NCI-H2107 (cell line): ENCODE measurements at regions not wholly inside any gene's neighbourhood (a gene's known extent, or its start where the extent isn't known, plus 50 kb on each side); places are given as distances from the start of the nearest gene placed in this dataset.
"Not testable (repeated sequence)": the region's sequence is repeated elsewhere in the genome, so short reads cannot be mapped to it uniquely, and the experiment has no call there.

Experiments
- DNase-seq: peaks from one replicate; lab custom pipeline; 2025; lab: John Stamatoyannopoulos, UW

DNA sequence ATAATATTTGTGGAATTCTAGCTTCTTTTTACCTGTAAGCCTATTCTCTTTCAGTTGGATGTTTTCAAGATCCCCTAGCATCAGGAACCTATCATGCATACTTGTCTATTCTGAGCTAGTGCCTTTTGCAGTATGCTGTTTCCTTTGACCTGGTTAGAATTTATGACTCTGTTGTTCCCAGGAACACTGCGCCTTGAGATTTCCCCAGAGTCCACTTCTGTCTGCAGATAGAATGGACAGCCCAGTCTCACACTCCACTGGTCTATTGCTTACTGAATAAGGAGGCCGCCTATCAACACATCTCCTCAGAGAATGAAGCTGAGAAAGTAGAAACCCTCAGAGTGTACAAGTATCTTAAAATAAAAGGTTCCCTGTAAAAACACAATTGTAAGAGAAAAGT lies 465.1 kb upstream of the GALNTL6 start:
- no peak for DNase-seq

DNA sequence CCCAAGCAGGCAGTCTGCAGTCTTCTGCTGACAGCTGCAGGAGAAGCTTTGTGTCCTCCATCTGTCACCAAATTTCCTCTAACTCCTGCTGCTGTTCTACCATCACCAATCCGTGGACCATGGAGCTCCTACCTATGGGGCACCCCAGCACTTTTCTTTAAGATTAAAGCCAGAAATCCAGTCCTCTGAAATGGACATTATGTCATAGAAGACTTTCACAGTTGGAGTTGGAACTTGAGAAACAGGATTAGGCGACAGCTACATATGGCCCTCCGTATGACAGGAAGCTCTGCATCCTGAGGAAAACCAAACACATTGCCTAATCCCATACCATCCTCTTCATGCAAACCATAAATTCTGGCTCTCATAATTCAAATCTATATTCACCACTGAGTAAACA lies 470.6 kb upstream of the GALNTL6 start:
- DNase-seq: no peak

DNA sequence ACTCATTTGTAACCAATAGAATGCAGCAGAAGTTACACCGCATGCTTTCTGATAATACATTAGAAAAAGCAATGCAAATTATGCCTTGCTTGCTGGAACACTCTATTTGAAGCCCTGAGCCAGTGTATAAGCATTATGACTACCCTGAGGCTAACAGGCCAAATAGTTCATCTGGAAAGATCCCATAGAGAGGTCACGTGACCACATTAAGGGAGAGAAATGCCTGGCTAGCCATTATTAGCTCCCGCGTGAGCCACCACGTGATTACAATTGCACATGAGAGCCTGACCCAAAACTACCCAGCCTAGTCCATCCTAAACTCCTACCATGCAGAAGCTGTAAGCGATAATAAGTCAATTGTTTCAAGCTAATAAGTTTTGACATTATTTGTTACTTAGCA lies 472.9 kb upstream of the GALNTL6 start:
- no peak for DNase-seq

DNA sequence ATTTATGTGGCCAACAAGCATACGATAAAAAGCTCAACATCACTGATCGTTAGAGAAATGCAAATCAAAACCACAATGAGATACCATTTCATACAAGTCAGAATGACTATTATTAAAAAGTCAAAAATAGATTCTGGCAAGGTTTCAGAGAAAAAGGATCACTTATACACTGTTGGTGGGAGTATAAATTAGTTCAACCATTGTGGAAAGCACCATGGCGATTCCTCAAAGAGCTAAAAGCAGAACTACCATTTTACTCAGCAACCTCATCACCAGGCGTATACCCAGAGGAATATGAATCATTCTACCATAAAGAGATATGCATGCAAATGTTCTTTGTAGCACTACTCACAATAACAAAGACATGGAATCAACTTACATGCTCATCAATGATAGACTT lies 478.7 kb upstream of the GALNTL6 start:
- no peak for DNase-seq

DNA sequence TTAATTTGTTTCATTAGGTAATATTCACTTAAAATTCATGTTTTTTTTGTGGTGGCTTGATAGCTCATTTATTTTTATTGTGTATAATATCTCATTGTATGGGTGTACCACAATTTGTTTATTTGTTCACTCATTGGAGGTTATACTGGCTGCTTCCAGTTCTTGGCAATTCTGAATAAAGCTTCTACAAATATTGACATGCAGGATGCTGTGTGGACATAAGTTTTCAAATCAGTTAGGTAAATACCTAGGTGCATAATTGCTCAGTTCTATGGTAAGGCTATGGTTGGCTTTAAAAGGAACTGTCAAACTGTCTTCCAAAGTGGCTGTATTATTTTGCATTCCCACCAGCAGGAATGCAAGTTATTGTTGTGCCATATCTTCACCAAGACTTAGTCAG lies 504.5 kb upstream of the GALNTL6 start:
- DNase-seq: no peak

DNA sequence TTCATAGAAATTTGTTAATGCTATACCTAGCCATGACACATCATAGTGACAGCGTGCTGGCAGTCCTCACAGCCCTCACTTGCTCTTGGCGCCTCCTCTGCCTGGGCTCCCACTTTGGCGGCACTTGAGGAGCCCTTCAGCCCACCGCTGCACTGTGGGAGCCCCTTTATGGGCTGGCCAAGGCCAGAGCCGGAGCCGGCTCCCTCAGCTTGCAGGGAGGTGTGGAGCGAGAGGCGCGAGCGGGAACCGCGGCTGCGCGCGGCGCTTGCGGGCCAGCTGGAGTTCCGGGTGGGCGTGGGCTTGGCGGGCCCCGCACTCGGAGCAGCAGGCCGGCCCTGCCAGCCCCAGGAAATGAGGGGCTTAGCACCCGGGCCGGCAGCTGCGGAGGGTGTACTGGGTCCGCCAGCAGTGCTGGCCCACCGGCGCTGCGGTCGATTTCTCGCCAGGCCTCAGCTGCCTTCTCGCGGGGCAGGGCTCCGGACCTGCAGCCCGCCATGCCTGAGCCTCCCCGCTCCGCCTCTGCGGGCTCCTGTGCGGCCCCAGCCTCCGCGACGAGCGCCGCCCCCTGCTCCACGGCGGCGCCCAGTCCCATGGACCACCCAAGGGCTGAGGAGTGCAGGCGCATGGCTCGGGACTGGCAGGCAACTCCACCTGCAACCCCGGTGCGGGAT lies 515.0 kb upstream of the GALNTL6 start:
- not testable (repeated sequence) for DNase-seq

DNA sequence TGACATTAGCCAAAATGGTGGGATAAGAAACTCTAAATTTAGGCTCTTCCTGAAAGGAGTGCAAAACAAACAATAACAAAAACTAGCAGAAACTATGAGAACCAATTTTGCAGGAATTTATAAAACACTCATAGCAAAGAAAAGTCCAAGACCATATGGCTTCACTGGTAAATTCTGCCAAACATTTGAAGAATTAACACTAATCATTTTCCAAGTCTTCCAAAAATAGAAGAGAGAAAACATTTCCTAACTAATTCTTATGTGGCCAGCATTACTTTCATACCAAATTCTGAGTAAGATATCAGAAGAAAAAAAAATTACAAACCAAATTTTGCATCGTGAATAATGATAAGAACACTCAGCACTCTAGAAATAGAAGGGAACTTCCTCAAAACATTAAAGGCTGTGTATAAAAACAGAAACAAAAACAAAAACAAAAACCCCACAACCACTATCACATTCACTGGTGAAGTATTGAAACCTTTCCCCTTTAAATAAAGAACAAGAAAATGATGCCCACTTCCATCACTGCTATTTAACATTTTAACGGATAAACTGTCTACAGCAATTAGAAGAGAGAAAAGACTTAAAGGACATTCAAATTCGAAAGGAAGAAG lies 524.3 kb upstream of the GALNTL6 start:
- DNase-seq: no peak

DNA sequence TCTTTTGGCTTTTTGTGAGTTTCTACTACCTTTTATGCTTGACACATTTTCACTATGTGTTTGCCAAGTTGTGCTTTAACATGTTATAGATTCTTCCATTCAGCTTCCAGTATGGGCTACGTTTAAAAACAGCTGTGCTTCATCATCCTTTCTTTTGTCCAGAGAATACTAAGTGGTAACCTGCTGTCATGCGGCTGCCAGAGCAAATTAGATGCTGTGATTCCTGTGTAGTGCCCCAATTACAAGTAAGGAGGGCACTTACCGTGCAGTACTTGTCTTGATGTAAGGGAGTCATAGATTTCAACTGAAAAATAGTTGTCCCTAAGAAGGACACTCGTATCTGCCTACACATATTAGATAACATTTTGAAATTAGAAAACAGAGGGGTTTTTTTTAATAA lies 531.8 kb upstream of the GALNTL6 start:
- DNase-seq: no peak

DNA sequence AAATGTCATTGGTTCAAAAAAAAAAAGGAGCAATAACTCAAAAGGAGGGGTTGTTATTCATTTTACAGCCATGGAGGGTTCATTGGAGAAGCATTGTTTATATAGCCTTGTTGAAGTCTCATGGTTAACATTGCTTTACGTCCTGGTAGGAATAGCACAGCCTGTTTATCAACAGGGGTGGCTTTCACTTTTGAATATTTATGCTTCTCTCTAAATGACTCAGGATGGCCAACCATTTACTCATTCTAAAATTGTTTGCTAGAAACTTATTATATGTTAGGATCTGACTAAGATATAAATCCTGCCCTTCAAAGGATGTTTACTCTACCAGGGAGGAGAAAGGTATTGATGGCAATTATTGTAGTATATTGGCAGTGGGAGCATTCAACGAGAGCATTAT lies 534.1 kb upstream of the GALNTL6 start:
- no peak for DNase-seq

DNA sequence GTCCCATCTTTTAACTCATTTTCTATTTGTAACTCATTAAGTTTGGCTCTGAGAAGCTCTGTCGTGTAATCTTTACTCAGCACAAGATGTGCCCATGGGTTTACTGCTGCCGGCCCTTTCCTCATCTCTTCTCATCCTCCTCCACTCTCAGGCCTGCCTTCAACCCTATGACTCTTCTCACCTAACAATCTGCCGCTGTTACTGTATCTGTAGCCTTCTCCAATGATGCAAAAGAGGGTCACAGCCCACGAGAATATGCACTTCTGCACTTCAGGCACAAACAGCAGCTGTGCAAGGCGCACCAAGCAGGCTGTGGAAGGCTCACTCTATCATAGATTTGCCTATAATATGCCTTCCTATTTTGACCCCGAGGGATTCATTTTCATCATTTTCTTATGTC lies 546.5 kb upstream of the GALNTL6 start:
- DNase-seq: no peak

DNA sequence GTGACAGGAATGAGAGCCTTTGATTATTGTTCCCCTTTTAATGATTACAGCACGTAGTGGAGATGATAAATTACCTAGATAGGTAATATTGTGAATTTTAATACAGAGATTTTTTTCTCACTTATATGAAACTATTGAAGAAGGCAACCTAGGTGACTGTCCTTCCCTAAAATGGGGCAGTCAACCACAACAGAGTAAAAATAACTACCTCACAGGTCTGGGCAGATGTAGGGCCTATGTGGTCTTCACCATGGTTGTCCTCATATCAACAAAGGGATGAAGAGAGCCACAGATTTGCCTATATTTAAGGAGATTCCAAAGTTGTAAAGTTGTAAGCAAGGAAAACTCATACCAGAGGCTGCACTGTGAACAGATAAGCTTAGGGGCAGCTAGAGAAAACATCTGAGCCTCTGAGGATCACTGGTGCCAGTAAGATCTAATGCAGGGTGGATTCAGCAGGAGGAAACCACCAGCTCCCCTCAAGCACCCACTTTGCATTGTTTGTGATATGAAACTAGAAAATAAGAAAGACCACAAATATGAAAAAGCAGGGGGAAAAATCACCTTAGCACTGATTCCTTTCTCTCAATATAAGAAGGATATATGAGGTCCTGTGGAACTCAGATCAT lies 547.9 kb upstream of the GALNTL6 start:
- DNase-seq: no peak

DNA sequence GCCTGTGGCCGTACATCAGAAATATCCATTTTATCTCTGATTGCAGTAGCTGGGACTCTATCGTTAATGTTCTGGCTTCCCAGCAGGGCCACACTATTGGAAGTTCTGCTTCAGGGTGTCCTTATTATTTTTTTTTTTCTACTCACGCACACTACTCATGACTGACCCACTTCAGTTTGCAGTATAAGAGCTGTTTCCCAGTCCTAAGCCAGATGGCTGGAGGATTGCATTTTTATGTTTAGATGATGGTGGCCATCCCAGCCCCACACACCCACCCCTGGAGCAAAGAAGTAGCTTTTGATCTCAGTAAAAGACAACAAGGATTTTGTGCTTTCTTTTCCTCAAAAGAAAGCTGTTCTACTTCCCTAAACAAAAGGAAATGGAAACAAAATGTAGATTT lies 557.0 kb upstream of the GALNTL6 start:
- no peak for DNase-seq

DNA sequence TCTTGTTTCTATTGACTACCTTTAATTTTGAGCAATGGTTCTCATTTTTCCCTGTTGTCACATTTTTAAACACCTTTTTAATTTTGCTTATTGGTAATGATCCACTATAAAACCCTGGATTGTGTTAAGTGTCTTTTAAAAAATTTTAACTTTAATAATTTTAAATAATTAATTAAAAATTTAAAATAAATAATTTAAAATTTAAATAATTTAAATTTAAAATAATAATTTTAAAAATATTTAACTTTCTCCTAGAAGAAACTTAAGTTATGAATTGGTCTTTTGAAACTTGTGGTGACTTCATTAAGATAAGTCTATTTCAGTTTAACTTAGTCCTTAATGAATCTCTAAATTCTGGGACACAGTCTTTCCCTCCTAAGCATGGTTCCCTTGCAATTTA lies 566.3 kb upstream of the GALNTL6 start:
- no peak for DNase-seq

DNA sequence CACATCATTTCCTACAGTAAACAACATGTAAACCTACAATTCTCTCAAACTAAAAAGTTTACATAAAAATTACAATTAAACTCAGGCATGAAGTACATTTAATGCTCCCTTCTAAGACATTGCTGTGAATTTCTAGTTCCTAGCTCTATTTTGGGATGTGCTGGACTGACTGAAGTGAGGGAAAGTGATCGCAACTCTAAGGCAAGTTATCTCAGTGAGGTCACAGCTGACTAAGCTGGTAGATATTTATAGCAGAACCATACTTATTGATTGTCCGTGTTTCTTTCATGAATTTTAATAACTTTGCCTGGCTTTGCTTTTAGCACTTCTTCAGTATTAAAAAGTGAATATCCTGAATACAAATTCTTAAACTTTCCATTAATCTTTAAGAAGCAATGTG lies 570.4 kb upstream of the GALNTL6 start:
- no peak for DNase-seq

DNA sequence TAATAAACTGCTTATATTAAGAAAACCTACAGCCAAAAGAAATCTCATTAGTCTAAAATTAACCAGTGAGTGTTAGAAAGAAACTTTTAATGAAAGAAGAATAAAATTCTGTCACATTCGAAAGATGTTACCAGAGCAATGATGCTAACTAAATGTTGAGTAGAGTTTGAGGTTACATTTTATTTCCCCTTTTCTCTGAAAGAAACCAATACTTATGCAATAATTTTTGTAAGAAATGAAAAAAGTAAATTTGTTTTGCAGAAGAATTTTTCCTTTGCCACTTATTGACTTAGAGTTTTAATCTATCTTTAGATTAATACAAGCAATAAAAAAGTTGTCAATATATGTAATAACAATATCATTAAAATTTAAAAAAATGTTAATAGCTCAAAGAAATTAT lies 574.0 kb upstream of the GALNTL6 start:
- no peak for DNase-seq

DNA sequence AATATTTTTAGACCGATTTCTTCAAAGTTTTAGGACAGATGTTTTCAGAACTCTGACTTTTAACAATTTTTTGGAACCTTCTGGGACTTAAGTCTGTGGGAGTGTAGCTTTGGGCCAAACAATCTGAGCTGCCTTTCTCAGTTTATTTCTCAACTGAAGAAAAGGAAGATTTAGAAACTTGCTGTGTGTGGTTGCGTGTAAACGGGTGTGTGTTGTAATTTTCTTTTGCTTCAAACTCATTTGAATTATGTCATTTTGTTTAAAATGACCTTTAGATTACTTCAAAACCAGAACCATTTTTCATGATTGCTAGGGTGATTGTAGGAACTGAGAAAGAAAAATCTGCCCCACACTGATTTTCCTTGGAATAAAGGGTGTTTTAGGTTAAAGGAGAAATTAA lies 577.7 kb upstream of the GALNTL6 start:
- no peak for DNase-seq

DNA sequence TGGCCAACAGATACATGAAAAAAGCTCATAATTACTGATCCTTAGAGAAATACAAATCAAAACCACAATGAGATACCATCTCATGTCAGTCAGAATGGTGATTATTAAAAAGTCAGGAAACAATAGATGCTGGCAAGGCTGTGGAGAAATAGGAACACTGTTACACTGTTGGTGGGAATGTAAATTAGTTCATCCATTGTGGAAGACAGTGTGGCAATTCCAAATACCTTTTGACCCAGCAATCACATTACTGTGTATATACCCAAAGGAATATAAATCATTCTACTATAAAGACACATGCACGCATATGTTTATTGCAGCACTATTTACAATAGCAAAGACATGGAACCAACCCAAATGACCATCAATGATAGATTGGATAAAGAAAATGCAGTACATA lies 583.9 kb upstream of the GALNTL6 start:
- DNase-seq: not testable (repeated sequence)

DNA sequence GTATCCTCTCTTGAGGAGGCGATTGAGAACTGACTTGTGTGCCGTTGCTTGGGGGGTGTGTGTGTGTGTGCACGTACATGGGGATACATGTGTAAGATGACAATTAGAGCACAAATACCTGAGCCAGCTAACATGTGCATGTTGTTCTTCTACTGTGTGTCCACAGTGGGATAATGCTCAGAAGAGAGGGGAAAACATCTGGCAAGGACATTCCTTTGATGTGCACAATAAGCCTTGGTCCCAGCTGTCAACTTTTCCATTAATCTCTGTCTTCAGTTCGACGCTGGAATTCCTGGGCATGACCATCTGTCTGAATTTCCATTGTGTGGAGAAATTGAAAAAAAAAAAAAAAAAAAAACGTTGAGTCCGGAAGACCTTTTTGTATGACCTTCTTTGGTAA lies 592.0 kb upstream of the GALNTL6 start:
- DNase-seq: no peak

DNA sequence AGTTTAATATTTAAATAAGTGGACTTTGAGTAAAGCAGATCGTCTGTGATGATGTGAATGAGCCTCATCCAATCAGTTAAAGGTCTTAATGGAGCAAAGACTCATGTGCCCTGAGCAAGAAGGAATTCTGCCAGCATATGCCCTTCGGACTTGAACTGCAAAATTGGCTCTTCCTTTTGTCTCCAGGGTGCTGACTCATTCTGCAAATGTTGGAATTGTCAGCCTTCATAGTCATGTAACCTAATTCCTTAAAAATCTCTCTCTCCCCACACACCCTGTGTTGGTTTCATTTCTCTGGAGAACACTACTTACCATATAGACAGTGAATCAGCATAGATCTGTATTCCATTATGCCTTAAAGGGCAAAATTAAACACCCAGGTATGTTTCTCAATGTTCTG lies 609.8 kb upstream of the GALNTL6 start:
- DNase-seq: no peak

DNA sequence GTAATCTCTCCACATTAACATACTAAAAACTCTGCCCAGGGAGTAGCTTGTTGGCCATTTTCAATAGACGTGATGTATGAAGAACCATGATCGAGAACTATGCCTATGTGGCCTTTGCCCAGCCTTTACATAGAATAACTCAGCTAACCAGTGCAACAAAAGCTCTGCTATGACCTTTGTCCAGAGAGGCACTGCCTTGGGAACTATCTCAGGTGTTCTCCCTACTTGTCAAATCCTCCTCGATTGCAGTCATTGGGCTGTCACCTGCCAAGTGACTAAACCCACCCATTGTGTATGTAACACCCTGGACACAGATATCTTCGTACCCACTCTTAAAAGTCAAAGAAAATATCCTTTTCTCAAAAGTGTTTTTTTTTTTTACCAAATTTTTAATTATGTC lies 610.3 kb upstream of the GALNTL6 start:
- no peak for DNase-seq

DNA sequence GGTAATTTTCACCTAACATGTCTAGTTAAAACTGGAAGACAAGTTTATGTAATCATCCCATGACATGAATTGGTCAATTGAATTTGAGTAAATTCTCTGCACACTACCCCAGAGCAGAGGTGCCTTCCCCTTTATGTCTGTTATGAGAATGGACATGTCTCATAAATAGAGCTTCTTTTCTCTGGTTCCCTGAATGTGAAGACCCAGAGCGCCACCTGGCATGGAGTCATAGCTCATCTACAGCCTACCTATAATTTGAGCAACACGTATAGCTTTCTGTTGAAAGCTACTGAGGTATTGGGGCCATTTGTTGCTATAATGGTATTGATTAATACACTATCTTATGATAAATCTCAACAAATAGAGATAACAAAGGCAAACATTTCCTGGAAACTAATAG lies 626.5 kb upstream of the GALNTL6 start:
- no peak for DNase-seq

DNA sequence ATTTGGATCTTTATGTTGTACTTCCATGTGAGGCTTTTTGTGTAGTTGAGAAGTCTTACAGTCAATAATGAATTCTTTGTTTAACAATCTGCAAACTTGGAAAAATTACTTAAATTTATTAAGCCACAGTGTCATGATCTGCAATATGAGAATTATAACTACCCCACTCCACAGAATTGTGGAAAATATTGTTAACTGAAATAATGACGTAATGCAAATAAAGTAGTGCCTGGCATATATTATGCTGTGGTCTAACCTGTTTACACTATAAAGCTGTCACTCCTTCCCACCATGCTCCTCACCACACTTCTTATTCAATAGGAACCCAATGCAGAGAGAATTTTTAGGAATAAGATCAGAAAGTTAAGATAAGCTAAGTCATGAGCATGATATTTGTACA lies 632.1 kb upstream of the GALNTL6 start:
- DNase-seq: no peak

DNA sequence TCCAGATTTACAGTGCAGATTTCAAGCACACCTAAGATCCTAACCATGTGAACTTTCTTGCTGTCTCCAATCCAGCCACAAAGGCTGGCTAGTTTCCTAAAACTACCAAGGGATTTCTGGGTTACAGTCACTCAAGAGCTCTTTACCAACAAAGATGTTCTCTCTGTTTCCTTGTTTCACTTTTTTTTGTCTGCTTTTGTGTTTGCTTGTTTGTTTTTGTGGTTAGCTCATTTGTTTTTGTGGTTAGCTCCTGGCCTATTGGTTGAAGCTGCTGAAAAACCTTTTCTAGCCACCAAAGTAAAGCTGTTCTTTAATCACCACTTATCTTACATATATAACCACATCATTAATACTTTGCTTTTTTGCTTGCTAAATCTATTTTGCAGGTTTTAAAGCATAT lies 642.5 kb upstream of the GALNTL6 start:
- no peak for DNase-seq

DNA sequence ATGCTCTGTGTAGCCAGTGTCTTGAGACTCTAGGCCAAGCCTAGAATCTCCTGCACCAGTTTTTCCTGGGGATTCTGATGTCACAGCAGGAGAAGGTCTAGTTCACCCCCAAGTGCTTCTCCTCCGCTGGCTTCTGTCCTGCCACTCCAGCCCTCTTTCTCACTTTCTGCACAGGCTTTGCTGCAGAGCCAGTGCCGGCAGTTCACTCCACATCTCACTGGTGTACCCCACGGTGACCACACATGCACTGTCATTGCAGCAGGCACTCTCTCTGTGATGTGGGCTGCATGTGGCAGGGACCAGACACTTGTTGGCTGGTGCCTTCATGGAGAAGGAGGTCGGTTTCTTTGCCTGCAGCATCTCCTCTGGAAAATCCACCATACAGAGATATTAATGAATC lies 643.8 kb upstream of the GALNTL6 start:
- DNase-seq: no peak
